ENCODE measurements at regions not wholly inside any gene's neighbourhood (a gene's known extent, or its start where the extent isn't known, plus 50 kb on each side); places are given as distances from the start of the nearest gene placed in this dataset.
"Not testable (repeated sequence)": the region's sequence is repeated elsewhere in the genome, so short reads cannot be mapped to it uniquely, and the experiment has no call there.

GRCh38 chr16:58847902-58848661, 114.0 kb upstream of the GOT2 start:
- DNase-seq, result no peak

GRCh38 chr16:58846226-58846625, 112.1 kb upstream of the GOT2 start:
- DNase-seq, result not testable (repeated sequence)

DNA sequence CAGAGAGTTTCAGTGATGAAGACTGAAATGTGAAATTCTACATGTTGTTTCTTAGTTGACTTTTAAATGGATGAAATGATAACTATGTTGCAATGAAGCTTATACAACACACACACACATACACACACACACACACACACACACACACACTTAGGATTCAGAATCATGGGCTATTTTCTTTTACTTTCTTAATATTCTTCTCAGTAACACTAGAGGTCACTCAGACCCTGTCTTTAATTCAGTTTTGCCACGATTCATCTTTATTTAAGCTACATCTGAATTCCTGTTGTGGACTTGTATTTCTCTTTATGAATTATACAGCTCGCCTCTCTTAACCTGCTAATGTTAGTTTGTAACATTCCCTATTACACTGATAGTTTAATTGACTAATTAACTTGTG, 109.6 kb upstream of the GOT2 start:
- DNase-seq, result no peak

GRCh38 chr16:58842746-58843145, 108.6 kb upstream of the GOT2 start:
- DNase-seq, result no peak

GRCh38 chr16:58842156-58842555, 108.0 kb upstream of the GOT2 start:
- no peak for DNase-seq

DNA sequence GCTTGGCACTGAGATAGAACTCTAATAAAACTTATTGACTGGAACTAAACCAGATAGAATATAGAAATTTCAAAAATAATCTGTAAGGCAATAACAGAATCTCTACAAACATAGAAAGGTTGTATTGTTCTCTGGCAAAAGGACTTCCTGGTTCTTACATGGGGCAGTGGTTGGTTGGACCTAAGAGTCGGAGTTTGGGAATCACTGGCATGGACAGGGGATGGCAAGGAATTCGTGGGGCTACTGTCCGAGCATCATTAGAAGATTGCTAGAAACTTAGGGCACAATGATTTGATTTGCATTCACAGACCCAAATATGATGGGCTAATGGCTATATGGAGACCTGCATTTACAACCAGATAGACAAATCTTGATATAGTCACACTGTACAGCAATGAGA, 103.8 kb upstream of the GOT2 start:
- no peak for DNase-seq

DNA sequence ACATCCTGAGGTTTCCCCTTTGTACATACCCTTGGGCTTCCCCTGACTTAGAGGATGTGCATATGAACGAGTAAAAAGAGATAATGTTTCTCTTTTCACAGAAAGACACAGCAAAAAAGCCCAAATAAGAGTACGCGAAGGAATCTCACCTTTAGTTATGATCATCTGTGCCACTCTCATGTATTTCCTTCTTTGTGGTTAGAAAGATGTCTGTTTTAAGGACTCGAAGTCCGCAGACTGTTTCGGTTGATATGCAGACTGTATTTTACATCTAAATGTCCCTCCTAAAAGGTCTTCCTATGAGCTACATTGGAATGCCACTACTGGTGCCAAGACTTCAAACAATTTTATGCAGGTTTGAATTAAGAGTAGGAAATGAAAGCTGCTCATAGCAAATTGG, 102.3 kb upstream of the GOT2 start:
- no peak for DNase-seq

GRCh38 chr16:58832386-58832895, 98.3 kb upstream of the GOT2 start:
- DNase-seq, result no peak

- DNase-seq, result no peak
These were observed 97.3 kb upstream of the GOT2 start for GRCh38 chr16:58831386-58831785.

- no peak for DNase-seq
These were observed 94.9 kb upstream of the GOT2 start for GRCh38 chr16:58828901-58829545.

- no peak for DNase-seq
These were observed 90.1 kb upstream of the GOT2 start for GRCh38 chr16:58824201-58824600.

- DNase-seq, result no peak
These were observed 87.8 kb upstream of the GOT2 start for GRCh38 chr16:58821886-58822285.

GRCh38 chr16:58820411-58820810, 86.3 kb upstream of the GOT2 start:
- DNase-seq, result no peak

- no peak for DNase-seq
These were observed 81.2 kb upstream of the GOT2 start for GRCh38 chr16:58815181-58815888.

DNA sequence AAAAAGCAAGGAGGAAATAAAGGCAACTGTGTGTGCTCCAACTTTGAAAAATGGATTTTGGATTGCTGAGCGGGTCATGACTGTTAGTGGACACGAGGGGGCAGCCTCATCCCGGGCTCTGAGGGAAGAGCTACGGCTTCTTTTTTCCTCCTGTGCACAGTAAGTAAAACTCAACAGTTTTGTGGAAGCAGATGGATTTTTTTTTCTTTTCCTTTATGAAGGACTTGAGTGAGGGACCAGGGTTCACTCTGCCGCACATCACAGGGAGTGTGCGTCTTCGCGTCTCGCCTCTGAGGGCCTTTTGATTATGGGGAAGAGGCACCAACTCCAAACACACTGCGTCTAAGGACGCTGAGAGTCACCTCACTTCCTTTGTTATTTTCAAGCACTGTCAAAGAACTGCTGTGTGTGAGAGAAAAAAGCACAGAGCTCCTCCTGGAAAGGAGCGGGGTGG, 80.3 kb upstream of the GOT2 start:
- peak in 31 of 56 donors; percentile 3 to 58 (median 16) for DNase-seq

GRCh38 chr16:58809213-58809612, 75.1 kb upstream of the GOT2 start:
- DNase-seq, result no peak

GRCh38 chr16:58807276-58807675, 73.2 kb upstream of the GOT2 start:
- no peak for DNase-seq

DNA sequence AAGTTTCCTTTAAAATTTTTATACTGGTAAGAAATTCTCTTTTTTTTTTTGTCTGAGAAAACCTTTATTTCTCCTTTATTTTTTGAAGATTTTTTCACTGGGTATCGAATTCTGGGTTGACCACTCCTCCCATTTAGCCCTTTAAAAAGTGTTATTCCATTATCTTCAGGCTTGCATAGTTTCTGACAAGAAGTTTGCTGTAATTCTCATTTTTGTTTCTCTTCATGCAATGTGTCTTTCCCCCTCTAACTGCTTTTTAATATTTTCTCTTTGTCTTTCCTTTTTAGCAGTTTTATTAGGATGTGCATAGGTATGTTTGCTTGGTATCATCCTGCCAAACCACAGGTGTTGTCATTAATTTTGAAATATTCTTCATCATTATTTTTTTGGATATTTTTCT, 67.7 kb upstream of the GOT2 start:
- no peak for DNase-seq

DNA sequence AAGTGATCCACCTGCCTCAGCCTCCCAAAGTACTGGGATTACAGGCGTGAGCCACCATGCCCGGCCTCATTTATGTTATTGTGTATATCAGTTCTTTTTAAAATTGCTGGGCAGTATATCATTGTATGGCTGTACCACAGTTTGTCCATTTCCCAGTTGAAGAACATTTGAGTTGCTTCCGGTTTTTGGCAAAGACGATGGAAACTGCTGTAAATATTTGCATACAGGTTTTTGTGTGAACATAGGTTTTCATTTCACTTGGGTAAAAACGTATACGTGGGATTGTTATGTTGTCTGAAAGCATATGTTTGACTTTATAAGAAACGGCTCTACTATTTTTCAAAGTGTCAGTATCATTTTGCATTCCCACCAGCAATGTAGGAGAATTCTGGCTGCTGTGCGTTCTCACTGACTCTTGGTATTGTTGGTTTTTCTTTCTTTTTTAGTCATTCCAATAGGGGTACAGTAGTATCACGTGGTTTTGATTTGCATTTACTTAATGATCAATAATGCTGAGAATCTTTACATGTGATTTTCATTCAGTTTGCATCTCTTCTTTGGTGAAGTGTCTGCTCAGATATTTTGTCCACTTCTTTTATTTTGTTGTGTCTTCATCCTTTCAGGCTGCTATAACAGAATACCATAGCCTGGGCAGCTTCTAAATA, 63.2 kb upstream of the GOT2 start:
- no peak for DNase-seq

DNA sequence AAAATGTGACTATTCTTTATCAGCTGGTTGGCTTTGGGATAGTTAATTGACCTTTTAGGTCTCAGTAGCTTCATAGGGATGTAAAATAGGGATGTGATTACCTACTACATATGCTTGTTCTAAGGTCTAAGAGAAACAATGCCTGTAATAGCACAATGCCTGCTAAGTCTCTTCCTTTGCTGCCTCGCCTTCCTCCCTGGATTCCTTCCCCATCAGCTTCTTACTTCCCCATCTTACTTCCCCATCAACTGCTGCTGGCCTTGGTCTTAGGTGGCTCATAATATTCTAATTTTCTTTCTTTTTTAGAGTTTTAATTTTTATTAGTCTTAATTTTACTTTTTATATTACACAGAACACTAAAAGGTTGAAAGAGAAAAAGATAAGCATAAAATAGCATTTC, 59.2 kb upstream of the GOT2 start:
- no peak for DNase-seq

GRCh38 chr16:58792188-58792587, 58.1 kb upstream of the GOT2 start:
- DNase-seq, result no peak
